Endothelial cell of umbilical vein (primary cell): ENCODE measurements at regions not wholly inside any gene's neighbourhood (a gene's known extent, or its start where the extent isn't known, plus 50 kb on each side); places are given as distances from the start of the nearest gene placed in this dataset.

Source experiments
- BruUV-seq: library from RNA; stranded (reverse); fragments of 400-500 nt; replicated peaks from 2 replicates; lab custom pipeline; 2021; lab: Mats Ljungman, UMichigan
- CTCF ChIA-PET: fragments of 300-600, 350-600 bp; sonication (Branson Sonifier 250); formaldehyde crosslinking; loops from one replicate; lab custom pipeline; 2021; ENCODE audit warnings: antibody characterized with exemption, inconsistent platforms; lab: Charles Lee
- POLR2A ChIA-PET: fragments of 300-600, 350-600 bp; sonication (Branson Sonifier 250); formaldehyde crosslinking; loops from one replicate; lab custom pipeline; 2021; ENCODE audit warnings: antibody characterized with exemption, inconsistent platforms; lab: Charles Lee
- DNase-seq: peaks from one replicate; pipeline ENCODE4 v3.0.0-alpha.2; 2011; ENCODE audit warnings: low read depth, low spot score
- FAIRE-seq: peaks from 2 replicates; lab custom pipeline; 2011; peaks lifted over from hg19 to GRCh38; lab: Jason Lieb, UNC
- H2AFZ ChIP-seq: 2 replicates; pipeline ENCODE4 v1.6.0; 2012; ENCODE audit warnings: low read depth, low read length, control low read depth, inconsistent platforms
- H3K27ac ChIP-seq: 2 replicates; pipeline ENCODE4 v1.5.1; 2011; ENCODE audit warnings: low read depth, mild to moderate bottlenecking, control low read depth, low read length, moderate library complexity; ENCODE audit not compliant: insufficient read depth
- H3K27me3 ChIP-seq, 2 experiments: 2 replicates each; pipeline versions ENCODE4 v1.6.0 to v1.6.1; 2011; ENCODE audit warnings: low read length in 2 of 2, mixed read lengths in 1 of 2; ENCODE audit not compliant: control insufficient read depth in 2 of 2, insufficient read depth in 2 of 2
- H3K36me3 ChIP-seq, 2 experiments: 2 replicates in 1 of 2; 3 replicates in 1 of 2; pipeline ENCODE4 v1.5.1; 2011; ENCODE audit warnings: low read length in 2 of 2, mild to moderate bottlenecking in 1 of 2, moderate library complexity in 1 of 2; ENCODE audit not compliant: control insufficient read depth in 2 of 2, insufficient read depth in 2 of 2; ENCODE audit errors: extremely low read depth in 1 of 2
- H3K4me1 ChIP-seq: 3 replicates; pipeline ENCODE4 v1.5.1; 2011; ENCODE audit warnings: mild to moderate bottlenecking, low read length; ENCODE audit not compliant: control insufficient read depth, insufficient read depth; ENCODE audit errors: extremely low read depth
- H3K4me2 ChIP-seq: 2 replicates; pipeline ENCODE4 v1.6.1; 2011; ENCODE audit warnings: low read length, control low read depth, mixed read lengths; ENCODE audit not compliant: insufficient read depth
- H3K4me3 ChIP-seq, 3 experiments: fragments of 200-600 bp in 1 of 3; sonication (generic), shearing (Covaris generic) in 1 of 3; replicated peaks in 1 of 3; 2 replicates each; pipeline ENCODE4 v1.5.1; 2011 to 2016; ENCODE audit warnings: control low read depth in 3 of 3, low read length in 3 of 3, mild to moderate bottlenecking in 2 of 3, inconsistent platforms in 1 of 3, low read depth in 1 of 3, moderate library complexity in 1 of 3; ENCODE audit not compliant: insufficient read depth in 1 of 3
- H3K79me2 ChIP-seq: 2 replicates; pipeline ENCODE4 v1.6.0; 2012; ENCODE audit warnings: low read length, inconsistent platforms; ENCODE audit not compliant: control insufficient read depth, insufficient read depth
- H3K9ac ChIP-seq: replicated peaks from 2 replicates; pipeline ENCODE3; 2011; ENCODE audit warnings: low read length, control low read depth; ENCODE audit not compliant: insufficient read depth; ENCODE audit errors: extremely low read depth
- H3K9me1 ChIP-seq: replicated peaks from 3 replicates; pipeline ENCODE4 v1.6.0; 2011; ENCODE audit warnings: mild to moderate bottlenecking, low read length; ENCODE audit not compliant: control insufficient read depth, insufficient read depth; ENCODE audit errors: extremely low read depth
- H3K9me3 ChIP-seq: replicated peaks from 2 replicates; pipeline ENCODE4 v1.5.1; 2012; ENCODE audit warnings: low read length, inconsistent platforms; ENCODE audit not compliant: control insufficient read depth, insufficient read depth
- H4K20me1 ChIP-seq: replicated peaks from 2 replicates; pipeline ENCODE3; 2011; ENCODE audit warnings: mild to moderate bottlenecking, low read length; ENCODE audit not compliant: control insufficient read depth, insufficient read depth; ENCODE audit errors: extremely low read depth
- CTCF ChIP-seq, 2 donors: IDR thresholded peaks; 1 replicate in 1 of 2; 2 replicates in 1 of 2; pipeline ENCODE4 v1.5.1; 2011; ENCODE audit warnings: low read length in 2 of 2, mild to moderate bottlenecking in 2 of 2, moderate library complexity in 2 of 2, control low read depth in 1 of 2, inconsistent platforms in 1 of 2, low read depth in 1 of 2; ENCODE audit not compliant: insufficient read depth in 1 of 2; ENCODE audit errors: extremely low read depth in 1 of 2
- EZH2 ChIP-seq: IDR thresholded peaks from 2 replicates; pipeline ENCODE4 v1.6.1; 2012; ENCODE audit warnings: borderline replicate concordance, low read depth, mild to moderate bottlenecking, moderate library complexity, low read length, inconsistent platforms; ENCODE audit not compliant: severe bottlenecking
- FOS ChIP-seq: IDR thresholded peaks from 2 replicates; pipeline ENCODE4 v1.6.1; 2011; ENCODE audit warnings: mild to moderate bottlenecking, low read length, moderate library complexity, borderline replicate concordance; ENCODE audit not compliant: insufficient read depth
- GATA2 ChIP-seq: IDR thresholded peaks from 2 replicates; pipeline ENCODE4 v1.7.0; 2011; ENCODE audit warnings: low read depth, mild to moderate bottlenecking, moderate library complexity, mixed read lengths, low read length; ENCODE audit not compliant: insufficient read length, insufficient read depth
- JUN ChIP-seq: IDR thresholded peaks from 2 replicates; pipeline ENCODE4 v1.6.1; 2011; ENCODE audit warnings: borderline replicate concordance, low read depth; ENCODE audit not compliant: insufficient read length, insufficient read depth
- MAX ChIP-seq: IDR thresholded peaks from 2 replicates; pipeline ENCODE4 v1.6.1; 2011; ENCODE audit not compliant: insufficient read depth, insufficient read length
- MYC ChIP-seq: IDR thresholded peaks from one replicate; pipeline ENCODE4 v1.6.1; 2011; ENCODE audit warnings: mild to moderate bottlenecking, low read depth, low read length
- POLR2A ChIP-seq: IDR thresholded peaks from 2 replicates; pipeline ENCODE4 v1.6.1; 2012; ENCODE audit warnings: low read depth, mild to moderate bottlenecking, control low read depth, low read length
- POLR2AphosphoS5 ChIP-seq: IDR thresholded peaks from 2 replicates; pipeline ENCODE4 v1.6.1; 2012; ENCODE audit warnings: low read depth, mild to moderate bottlenecking, control low read depth, low read length, moderate library complexity; ENCODE audit not compliant: insufficient read depth
- dilution Hi-C: fragments of 300-500 bp; cut with MboI; formaldehyde crosslinking; loops from one replicate; pipeline ENCODE4 v1.15.0; 2019; ENCODE audit warnings: low sequenced_read_pairs; ENCODE audit not compliant: extremely low pct_ligation_motif_present
- intact Hi-C: fragments of 100-400 bp; cut with micrococcal nuclease; formaldehyde crosslinking; loops from one replicate; pipeline ENCODE4 v1.10.0; 2022

- no peaks in the 10 kb centered on the region for H3K27me3 ChIP-seq
- ChIA-PET CTCF (no interaction called here), POLR2A (no interaction called here)
- TF ChIP-seq EZH2 = no peak
- TF ChIP-seq MAX = no peak
- FAIRE-seq (no peak), DNase-seq (no peak)
- H3K4me1 ChIP-seq = no peaks in the 10 kb centered on the region
- dilution Hi-C loops = no loop called here
- intact Hi-C loops = no loop called here
- H3K9ac ChIP-seq = no peak overlapping the region
- H3K27ac ChIP-seq = no peak overlapping the region
- H3K4me2 ChIP-seq = no peak overlapping the region
- no peaks in the 10 kb centered on the region for H4K20me1 ChIP-seq
- no TSS peak for BruUV-seq
- H3K4me3 ChIP-seq = no peak overlapping the region
- no peaks in the 10 kb centered on the region for H3K9me1 ChIP-seq
- H2AFZ ChIP-seq = no peak overlapping the region
- no peaks in the 10 kb centered on the region for H3K36me3 ChIP-seq
- H3K9me3 ChIP-seq = no peaks in the 10 kb centered on the region
- no peaks in the 10 kb centered on the region for H3K79me2 ChIP-seq
Observed at GRCh38 chr7:45501791-45502190, 72.4 kb upstream of the ADCY1 start.

- dilution Hi-C loops (no loop called here), intact Hi-C loops (no loop called here)
- no TSS peak for BruUV-seq
- H2AFZ ChIP-seq = no peak overlapping the region
- no peak overlapping the region for H3K9ac ChIP-seq
- TF ChIP-seq GATA2 (no peak), EZH2 (no peak), CTCF (IDR thresholded peaks at IDR 0.05; ENCODE audit: extremely low read depth in 1 of 2, insufficient read depth in 1 of 2, low read depth in 1 of 2, low read length in 2 of 2) (no peak), JUN (no peak), POLR2AphosphoS5 (no peak), POLR2A (no peak), FOS (no peak), MAX (no peak), MYC (no peak)
- no peak overlapping the region for H3K4me3 ChIP-seq
- H3K4me1 ChIP-seq = no peaks in the 10 kb centered on the region
- no peaks in the 10 kb centered on the region for H3K79me2 ChIP-seq
- POLR2A ChIA-PET = no interaction called here
- H4K20me1 ChIP-seq = no peaks in the 10 kb centered on the region
- no peaks in the 10 kb centered on the region for H3K36me3 ChIP-seq
- DNase-seq = no peak
- H3K9me1 ChIP-seq = no peaks in the 10 kb centered on the region
- H3K9me3 ChIP-seq = no peaks in the 10 kb centered on the region
- FAIRE-seq = no peak
- H3K27ac ChIP-seq = no peak overlapping the region
- CTCF ChIA-PET = no interaction called here
- H3K4me2 ChIP-seq = no peak overlapping the region
- H3K27me3 ChIP-seq = no peaks in the 10 kb centered on the region
Observed at GRCh38 chr7:45506059-45506458, 68.1 kb upstream of the ADCY1 start.
